NCI-H526 (cell line): ENCODE measurements at regions not wholly inside any gene's neighbourhood (a gene's known extent, or its start where the extent isn't known, plus 50 kb on each side); places are given as distances from the start of the nearest gene placed in this dataset.

Experiments used
- DNase-seq, 2 experiments: peaks; one replicate each; lab custom pipeline; 2025; lab: John Stamatoyannopoulos, UW

- no peak for DNase-seq
Observed at GRCh38 chr4:96787766-96788165, 947.9 kb downstream of the PDHA2 start.

- no peak for DNase-seq
Observed at GRCh38 chr4:96809563-96809962, 969.7 kb downstream of the PDHA2 start.

DNA sequence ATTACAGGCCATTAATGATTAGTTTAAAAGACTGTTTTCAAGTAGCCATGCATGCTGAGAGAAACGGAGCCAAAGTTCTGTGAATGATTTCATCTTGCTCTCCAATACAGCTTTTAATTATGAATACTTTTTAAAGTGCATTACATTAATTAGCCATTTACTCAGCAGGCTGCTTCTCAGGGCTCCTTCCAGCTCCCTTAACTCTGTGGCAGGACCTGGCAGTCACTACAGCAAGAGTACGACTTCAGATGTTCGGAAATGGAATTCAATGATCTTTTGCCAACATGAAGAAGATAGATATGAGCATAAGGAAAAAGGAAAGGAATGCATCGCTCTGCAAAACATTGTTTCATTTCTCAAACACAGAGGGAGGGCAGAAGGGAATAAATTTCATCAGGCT is 987.2 kb downstream of the PDHA2 start:
- no peak for DNase-seq

DNA sequence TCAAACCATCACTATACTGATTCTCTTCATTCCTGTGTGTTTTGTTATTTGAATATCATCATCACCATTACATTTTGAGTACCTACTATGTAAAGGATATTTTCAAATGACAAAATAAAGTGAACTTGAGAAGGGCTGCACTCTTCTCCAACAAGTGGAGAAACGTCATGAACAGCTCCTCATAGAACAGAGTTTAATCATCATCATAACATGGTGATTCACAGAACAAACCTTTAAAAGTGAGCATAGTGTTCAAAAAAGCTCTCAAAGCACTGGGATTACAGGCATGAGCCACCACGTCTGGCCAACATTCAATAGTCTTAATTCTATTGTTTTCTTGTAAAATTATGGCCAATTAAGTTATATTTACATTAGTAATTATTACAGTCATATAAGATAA is 993.9 kb downstream of the PDHA2 start:
- DNase-seq, result no peak

GRCh38 chr4:96835991-96836390 is 996.1 kb downstream of the PDHA2 start:
- DNase-seq, result no peak

- DNase-seq, result no peak
Observed at GRCh38 chr4:96839441-96839840, 999.5 kb downstream of the PDHA2 start.

DNA sequence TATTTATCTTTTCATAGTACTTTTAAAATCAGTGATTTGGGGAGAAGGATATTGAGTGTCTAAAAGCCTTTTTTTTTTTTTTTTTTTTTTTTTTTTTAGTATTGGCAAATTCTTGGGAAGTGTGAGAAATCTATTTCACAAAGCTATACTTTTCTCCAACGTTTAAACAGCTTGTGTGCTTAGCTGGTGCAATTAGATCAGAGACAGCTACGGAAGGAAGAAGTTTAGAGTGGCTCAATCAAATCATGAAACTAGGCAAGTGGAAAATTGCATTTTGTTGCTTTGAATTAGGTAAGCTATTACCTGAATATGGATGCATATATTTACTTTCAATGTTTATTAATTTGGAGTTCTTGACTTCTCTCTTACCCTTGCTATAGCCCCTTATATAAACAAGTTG is 1001.9 kb downstream of the PDHA2 start:
- DNase-seq, result no peak

DNA sequence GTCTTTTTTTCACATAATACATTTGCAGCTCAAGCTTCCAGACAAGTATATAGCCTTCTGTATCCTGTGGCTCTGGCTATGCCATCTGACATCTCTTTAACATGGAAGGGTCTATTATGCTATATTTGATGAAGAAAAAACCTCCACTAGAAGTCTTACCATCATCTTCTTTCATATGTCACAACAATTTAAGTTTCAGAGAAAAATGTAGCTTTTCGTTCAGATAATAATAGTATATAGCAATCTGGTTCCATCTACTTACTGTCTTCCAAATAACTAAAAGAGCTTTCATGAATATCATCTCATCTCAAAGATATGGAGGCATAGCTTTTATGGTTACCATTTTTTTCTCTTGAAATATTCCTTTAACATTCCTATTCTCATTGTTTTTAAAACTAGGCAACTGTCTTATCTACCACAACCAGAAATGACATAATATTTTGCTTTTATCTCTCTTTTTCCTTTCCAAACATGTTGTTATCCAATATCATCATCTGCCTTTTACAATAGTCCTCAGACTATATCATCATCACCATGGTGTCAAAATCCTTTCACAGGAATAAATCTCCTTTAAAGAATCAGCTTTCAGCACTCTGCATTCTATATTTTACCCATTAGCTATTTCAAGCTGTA is 1005.1 kb downstream of the PDHA2 start:
- DNase-seq, result no peak

- no peak for DNase-seq
Observed at GRCh38 chr4:96845819-96846218, 1005.9 kb downstream of the PDHA2 start.

- DNase-seq, result no peak
Observed at GRCh38 chr4:96874657-96875056, 1034.8 kb downstream of the PDHA2 start.

DNA sequence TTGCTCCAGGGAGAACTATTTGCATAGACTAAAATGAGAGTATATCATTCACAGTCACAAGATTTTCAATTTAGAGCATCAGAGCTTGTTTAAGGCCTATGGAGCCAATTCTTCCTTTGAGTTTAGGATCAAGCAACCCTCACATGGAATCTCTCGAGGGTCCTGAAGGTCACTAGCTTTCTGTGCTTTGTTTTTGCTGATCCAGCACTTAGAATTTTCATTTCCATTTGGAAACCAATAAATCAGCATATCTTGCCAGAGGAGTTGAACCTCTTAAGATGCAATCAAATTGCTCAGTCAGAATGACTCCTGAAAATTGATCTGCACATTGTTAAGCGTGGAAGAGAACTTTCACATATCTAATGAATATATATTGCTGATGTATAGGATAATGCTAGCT is 1039.6 kb downstream of the PDHA2 start:
- no peak for DNase-seq

- no peak for DNase-seq
Observed at GRCh38 chr4:96887857-96888256, 1048.0 kb downstream of the PDHA2 start.

- no peak for DNase-seq
Observed at GRCh38 chr4:96894621-96895020, 1054.7 kb downstream of the PDHA2 start.

GRCh38 chr4:96895826-96896225 is 1055.9 kb downstream of the PDHA2 start:
- no peak for DNase-seq

DNA sequence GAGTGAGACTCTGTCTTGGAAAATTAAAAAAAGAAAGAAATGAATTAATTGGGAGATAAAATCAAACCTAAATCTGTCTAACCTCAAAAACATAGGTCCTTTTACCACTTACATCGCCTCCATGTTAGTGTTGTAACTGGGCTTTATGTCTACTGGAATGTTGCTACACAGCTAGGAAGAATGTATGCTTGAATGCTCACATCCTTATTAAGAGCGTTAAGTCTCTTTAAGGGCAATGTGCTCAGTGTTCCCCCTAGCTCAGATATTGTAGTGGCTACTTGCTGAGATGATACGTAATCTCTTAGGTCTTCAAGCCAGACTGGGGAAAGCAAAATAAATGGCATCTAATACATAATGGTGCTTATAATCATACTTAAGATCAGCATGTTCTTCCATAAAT is 1072.8 kb downstream of the PDHA2 start:
- DNase-seq, result no peak

- DNase-seq, result peak in 1 of 2 experiments; percentile 13
Observed at GRCh38 chr4:96913441-96914080, 1073.7 kb downstream of the PDHA2 start.

- DNase-seq, result no peak
Observed at GRCh38 chr4:96916711-96917110, 1076.8 kb downstream of the PDHA2 start.

DNA sequence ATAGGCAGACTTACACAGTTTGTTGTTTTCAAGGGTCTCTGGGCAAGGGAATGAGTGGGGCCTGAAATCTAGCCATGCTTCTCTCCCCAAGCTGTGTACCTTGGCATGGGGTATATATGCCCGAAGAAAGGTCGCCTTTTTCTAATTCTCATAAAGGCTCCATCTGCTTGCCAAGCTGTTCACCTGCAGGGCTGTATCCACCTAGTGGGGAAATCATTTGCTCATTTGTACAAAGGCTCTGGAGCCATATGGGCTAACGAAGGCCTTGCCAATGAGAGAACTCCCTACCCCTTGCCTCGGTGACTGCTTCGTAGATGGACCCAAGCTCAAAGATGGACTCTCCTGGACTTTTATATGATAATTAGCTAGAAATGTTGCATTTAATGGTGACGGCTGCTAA is 1097.0 kb downstream of the PDHA2 start:
- no peak for DNase-seq

DNA sequence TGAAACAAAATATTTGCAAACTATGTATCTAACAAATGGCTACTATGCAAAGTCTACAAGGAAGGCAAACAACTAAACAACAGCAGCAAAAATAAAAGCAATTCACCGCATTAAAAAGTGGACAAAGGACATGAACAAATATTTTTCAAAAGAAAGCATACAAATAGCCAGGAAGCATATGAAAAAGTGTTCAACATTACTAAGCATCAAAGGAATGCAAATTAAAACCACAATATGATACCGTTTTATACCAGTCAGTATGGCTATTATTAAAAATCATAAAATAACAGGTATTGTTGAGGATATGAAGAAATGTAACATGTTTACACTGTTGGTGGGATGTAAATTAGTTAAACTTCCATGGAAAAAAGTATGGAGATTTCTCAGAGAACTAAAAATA is 1106.7 kb downstream of the PDHA2 start:
- DNase-seq, result no peak

DNA sequence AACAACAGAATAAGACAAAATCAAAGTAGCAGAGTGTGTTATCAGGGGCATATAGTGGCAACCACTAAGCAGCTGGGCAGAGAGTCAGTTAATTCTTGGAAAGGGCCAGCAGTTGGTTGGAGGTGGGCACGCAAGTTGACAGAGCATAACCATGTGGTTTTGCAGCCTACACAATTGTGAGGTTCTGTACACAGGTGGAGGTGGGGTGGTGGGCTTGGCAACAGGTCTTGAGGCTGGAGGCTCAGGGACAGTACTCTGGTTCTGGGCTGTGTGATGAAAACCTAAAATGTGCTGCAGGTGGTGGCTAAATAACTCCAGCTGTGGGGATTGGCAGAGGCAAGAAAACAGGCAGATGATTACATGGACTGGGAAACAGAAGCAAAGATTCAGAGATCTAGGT is 1112.7 kb downstream of the PDHA2 start:
- DNase-seq, result no peak

GRCh38 chr4:96955226-96955625 is 1115.3 kb downstream of the PDHA2 start:
- no peak for DNase-seq

- DNase-seq, result no peak
Observed at GRCh38 chr4:96955691-96956090, 1115.8 kb downstream of the PDHA2 start.

- no peak for DNase-seq
Observed at GRCh38 chr4:96969455-96969854, 1129.6 kb downstream of the PDHA2 start.

- no peak for DNase-seq
Observed at GRCh38 chr4:96972920-96973319, 1133.0 kb downstream of the PDHA2 start.
